Right lung (tissue), 2 donors: ENCODE measurements at regions not wholly inside any gene's neighbourhood (a gene's known extent, or its start where the extent isn't known, plus 50 kb on each side); places are given as distances from the start of the nearest gene placed in this dataset.

Source experiments
- DNase-seq, 2 donors: peaks; one replicate each; pipeline ENCODE4 v3.0.0-alpha.2; 2013

GRCh38 chr2:195408811-195409210 is 248.2 kb upstream of the SLC39A10 start:
- no peak for DNase-seq

GRCh38 chr2:195408196-195408595 is 248.8 kb upstream of the SLC39A10 start:
- DNase-seq = no peak

GRCh38 chr2:195407783-195408182 is 249.2 kb upstream of the SLC39A10 start:
- no peak for DNase-seq

DNA sequence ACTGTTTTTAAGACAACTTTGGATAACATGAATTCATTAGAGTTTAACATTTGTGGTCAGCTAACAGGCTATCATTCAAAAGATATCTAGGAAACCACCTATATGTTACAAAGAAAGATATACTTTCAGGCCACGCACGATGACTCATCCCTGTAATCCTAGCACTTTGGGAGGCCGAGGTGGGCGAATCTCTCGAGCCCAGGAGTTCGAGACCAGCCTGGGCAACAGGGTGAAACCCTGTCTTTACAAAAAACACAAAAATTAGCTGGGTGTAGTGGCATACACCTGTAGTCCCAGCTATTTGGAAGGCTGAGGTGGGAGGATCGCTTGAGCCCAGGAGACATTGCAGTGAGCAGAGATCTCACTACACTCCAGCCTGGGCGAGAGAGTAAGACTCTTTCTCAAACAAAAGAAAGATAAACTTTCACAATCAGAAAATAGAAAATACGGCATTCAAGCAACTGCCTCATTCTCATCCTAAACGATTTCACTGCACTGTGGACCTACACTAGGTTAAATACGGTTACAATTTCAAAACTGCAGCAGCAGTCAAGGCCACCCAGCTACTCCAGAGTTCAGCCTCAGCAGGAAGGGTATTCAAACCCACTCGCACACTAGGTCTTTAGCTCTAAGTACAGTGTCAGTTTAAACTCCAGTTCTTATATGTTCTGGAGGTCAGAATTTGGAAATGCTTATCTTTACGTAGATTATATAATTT is 250.0 kb upstream of the SLC39A10 start:
- DNase-seq = no peak

DNA sequence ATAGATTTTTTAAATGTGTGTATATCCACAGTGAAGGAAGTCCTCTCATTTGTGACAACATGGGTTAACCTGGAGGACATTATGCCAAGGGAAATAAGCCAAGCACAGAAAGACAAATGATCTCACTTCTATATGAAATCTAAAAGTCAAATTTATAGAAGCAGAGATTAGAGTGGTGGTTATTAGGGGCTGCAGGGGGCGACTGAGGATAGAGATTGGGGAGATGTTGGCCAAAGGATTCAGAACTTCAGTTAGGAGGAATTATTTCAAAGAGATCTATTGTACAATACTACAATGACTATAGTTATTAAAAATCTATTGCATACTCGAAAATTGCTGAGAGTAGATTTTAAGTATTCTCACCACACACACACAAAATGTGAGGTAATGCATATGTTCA is 252.4 kb upstream of the SLC39A10 start:
- no peak for DNase-seq

DNA sequence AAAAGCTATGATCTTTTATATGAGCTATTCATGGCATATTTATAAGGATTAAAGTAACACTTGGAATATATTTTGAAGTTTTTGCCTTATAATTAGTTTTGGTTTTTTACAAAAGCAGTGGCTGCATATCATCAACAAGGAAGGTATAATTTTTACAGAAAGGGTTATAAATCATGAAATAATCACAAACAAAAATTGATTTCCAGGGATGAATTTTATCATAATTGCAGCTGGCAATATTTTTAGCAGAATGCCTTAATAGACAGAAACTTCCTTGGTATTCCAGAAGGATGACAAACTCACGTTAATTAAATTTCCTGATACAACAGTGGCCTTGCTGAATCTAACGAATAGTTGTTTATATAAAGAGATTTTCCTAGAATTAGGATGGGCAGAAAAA is 260.5 kb upstream of the SLC39A10 start:
- no peak for DNase-seq

- DNase-seq = no peak
Measured at GRCh38 chr2:195395362-195395761, 261.7 kb upstream of the SLC39A10 start.

DNA sequence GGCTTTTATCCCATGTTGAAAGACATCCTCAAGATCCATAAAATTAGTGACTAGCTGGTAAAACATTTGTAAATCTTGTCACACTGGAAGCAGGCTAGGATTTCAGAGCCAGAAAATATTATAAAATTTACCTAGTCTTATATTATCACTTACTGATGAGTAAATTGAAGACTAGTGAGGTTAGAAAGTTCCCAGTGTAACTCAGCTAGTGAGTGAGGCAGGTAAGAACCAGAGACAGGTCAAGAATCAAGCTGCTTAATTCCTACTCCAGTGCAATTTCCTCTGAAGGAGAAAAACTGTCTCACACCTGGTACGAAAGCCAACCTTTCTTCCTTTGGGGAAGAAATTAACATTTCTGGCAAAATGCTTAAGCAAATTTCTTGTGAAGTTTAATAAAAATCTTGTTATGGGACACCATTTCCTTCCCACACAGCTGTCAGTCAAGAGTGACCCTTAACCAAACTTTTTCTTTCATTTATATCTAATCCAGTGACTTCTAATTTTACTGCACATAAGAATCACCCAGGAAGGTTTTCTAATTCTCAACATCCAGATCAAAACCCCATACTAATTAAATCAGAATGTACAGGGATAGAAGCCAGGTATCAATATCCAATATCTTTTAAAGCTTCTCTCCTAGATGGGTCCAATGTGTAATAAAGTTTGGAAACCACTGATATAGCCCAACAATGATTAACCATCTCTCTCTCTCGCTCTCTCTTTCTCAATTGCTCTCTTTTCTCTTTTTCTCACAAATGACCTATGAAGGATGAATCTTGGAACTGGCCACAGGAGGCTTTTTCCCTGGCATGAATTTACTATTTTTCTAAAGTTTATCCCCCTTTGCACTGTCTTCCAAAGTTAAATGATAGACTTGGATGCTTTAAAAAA is 264.3 kb upstream of the SLC39A10 start:
- DNase-seq = no peak

DNA sequence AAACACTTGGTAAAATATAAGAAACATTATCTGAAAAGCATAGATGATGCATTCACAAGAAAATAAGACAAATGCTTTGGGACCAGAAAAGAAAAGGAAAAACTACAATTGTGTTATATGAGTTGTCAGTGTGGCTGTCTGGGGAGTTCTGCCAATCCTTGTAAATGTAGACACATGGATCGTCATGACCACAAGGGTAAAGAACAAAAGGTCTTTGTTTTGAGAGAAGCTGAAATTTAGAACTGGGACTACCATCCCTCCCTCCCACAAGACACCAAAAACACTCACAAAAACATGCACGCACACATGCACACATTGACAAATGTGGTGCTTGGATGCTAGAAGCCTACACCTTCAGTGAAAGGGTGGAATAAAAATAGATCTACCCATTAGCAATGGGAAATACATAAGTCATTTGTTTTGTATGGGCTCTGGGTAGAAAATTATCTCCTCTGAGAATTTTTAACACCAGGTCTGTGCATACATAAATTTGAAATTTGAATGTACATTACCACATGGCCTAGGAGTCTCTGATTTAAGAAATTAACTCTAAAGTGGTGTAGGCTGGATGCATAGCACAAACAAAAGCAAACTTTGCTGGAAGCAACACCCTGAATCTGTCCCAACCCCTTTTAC is 266.2 kb upstream of the SLC39A10 start:
- no peak for DNase-seq

DNA sequence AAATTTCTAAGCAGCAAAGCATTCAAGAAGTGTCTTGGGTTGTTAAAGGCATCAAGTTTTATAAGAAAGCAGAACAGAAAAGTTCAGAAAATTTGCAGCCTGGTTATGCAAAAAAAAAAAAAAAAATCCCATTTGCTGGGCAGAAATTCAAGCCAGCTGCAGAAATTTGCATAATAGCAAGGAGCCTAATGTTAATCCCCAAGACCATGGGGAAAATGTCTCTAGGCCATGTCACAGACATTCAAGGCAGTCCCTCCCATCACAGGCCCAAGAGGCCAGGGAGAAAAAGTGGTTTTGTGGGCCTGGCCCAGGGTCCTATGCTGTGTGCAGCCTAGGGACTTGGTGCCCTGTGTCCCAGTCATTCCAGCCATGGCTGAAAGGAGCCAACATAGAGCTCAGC is 269.0 kb upstream of the SLC39A10 start:
- DNase-seq = no peak

DNA sequence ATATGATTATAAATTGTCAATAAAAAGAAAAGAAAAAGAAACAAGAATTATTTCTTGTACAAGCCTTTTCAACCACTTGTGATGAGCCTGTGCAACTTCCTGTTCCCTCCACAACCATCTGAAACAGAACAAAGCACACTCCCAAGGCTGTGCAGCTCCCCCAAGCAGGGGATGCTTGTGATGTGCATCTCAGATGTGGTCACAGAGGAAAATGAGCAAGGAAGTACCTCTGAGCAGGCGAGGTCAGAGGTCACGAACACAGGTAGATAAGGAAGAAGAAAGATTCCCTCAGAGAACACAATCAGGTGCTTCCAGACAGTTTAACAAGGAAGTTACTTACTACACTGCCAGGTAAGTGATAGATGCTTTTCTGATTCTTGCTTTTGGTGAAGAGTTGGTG is 274.8 kb upstream of the SLC39A10 start:
- DNase-seq = no peak

DNA sequence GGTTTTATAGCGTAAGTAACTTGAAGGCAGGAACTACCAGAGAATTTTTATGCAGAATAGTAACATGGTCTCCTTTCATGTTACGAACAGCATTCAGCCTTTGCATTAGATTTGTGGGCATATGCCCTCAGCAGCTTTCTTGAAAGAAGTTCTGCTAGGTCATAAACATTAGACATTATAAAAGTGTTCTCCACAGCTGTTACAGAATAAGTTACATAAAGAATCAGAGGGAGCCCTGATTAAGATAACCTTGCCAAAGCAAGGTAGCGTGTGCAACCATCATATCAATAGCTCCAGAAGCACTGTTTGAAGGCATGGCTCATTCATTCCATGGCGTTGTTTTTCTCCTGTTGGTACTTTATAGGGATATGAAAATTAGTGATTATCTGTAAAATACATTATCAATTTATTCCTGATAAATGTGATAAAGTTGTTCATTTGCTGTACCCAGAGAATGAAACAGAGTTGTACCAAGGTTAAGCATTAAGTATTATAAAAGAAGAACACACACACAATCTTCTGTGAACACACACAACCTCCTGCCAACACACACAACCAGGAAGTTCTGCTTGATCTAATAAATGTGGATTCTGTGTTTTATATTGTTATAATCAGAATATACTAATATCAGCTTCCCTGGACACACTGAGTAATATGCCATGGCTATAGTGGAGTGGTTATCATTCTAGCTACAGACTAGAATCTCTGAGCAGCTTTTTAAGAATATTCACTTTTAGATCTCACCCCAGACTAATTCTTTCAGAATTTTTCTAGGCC is 286.7 kb upstream of the SLC39A10 start:
- DNase-seq = no peak

DNA sequence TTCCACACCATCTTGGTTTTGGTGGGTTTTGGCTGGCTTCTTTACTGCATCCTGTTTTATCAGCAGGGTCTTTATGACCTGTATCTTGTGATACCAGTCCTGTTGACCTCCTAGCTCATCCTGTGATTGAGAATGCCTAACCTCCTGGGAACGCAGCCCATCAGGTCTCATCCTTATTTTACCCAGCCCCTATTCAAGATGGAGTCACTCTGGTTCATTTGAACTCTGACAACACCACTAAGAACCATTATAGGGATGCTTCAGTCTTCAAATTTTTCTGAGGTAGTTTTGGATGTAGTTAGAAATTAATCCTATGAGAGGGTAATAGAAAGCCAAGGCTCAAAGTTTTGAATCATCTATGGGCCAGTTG is 287.8 kb upstream of the SLC39A10 start:
- no peak for DNase-seq

DNA sequence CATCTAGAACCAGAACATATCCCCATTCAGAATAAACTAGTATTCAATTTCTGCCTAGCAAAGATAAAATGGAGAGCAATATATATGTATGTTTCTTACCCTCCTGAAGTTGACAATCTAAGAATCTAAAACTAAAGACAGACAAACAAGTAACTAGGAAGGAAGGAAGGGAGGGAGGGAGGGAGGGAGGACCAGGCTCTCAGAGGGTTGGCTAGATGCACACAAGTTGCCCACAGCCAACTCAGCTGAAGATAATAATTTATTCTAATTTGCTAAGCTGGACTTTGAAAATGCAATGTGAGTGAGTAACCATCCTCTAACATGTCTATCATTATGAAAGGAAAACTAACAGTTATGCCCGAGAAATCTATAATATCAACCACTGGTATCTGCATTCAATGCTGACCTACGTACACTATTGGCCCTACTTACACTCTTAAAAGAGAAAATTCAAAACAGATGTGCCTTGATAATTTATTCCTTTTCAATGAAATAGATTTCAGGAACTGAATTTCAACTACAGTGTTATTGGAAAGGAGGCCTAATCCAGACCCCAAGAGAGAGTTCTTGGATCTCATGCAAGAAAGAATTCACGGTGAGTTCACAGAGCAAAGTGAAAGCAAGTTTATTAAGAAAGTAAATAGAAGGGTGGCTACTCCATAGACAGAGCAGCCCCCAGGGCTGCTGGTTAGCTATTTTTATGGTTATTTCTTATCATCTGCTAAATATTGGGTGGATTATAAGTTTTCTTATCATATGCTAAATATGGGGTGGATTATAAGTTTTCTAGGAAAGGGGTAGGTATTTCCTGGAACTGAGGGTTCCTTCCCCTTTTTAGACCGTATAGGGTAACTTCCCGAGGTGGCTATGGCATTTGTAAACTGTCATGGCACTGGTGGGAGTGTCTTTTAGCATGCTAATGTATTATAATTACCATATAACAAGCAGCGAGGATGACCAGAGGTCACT is 288.5 kb upstream of the SLC39A10 start:
- DNase-seq = no peak

DNA sequence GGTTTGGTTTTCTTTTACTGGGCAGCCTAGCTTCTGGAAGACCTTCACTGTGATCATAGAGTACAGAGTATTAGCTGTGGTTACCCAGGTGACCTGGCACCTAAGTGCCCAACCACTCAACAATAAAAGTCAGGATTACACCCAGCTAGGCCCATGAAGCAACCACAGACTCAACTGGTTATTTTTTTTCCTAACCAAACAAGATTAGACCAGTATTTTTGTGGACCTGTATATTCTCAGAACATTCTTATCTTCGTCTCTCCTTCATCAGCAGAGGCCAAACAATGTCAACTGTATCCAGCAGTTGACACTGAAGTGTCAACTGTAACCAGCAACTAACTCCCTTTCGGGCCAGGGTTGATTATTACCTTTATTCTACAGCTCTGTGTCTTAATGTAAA is 289.2 kb upstream of the SLC39A10 start:
- DNase-seq = no peak

DNA sequence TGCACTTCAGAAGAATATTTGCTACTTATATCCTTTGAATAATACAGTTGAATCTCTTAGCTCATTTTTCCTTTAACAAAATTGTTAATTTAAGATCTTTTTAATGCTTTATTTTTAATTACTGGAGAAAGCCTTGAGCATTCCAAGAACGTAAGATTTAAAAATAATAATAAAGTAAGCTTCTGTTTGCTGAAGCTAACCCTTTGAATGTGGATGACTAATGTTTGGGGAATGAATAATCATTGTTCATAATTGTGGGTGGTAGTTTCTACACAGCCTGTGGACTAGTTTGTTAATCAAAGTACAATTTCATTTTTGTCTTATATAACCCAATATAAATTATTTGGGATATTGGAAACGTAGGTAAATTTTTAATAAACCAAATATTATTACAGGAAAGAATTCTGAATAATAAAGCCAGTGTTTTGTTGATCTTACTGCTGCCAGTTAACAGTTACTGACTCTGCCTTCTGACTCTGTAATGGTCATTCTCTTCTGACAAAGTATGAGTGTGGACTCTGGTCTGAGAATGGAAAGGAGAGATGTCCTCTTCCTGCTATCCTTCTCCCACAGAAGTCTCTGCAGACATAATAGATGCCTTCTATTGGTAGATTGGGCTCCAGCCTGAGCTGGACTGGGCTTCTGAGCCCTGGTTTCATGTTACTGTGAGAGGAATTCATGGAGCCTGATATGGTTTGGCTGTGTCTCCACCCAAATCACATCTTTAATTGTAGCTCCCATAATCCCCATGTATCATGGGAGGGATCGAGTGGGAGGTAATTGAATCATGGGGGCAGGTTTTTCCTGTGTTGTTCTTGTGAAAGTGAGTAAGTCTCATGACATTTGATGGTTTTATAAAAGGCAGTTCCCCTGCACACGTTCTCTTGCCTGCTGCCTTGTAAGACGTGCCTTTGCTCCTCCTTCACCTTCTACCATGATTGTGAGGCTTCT is 292.7 kb upstream of the SLC39A10 start:
- no peak for DNase-seq

DNA sequence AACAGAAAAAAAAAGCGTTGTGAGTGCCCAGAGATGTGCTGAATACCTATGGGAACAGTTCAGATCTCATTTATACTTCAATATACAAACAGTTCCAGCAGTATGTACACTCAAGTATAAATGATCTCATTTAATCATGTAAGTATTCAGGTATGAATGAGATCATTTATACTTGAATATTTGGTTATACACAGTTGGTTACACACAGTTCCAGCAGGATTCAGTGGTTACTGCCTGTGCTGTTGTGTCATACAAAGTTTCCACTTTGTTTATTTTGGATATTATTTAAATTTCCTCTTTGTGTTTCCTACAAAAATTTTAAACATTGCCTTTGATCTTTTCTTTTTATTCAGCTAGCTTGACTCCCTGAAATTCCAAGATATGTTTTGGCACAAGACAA is 293.5 kb upstream of the SLC39A10 start:
- DNase-seq = no peak

DNA sequence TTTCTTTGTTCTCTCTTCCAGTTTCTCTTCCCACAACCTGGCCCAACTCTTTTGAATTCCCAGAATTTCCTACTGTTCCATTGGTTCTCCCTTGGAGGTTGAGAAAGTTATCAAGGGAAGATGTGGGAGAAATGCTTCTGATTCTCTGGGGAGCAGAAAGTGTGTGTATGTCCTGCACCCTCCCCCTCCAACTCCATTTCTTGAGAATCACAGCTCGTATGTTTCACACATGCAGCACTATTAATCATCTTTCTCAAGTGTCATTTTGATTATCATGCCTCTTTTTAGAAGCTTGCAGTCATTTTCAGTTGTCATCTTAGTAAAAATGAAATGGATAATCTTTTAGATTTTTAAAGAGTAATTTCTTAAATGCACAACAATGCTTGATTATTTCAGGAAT is 296.8 kb upstream of the SLC39A10 start:
- no peak for DNase-seq

DNA sequence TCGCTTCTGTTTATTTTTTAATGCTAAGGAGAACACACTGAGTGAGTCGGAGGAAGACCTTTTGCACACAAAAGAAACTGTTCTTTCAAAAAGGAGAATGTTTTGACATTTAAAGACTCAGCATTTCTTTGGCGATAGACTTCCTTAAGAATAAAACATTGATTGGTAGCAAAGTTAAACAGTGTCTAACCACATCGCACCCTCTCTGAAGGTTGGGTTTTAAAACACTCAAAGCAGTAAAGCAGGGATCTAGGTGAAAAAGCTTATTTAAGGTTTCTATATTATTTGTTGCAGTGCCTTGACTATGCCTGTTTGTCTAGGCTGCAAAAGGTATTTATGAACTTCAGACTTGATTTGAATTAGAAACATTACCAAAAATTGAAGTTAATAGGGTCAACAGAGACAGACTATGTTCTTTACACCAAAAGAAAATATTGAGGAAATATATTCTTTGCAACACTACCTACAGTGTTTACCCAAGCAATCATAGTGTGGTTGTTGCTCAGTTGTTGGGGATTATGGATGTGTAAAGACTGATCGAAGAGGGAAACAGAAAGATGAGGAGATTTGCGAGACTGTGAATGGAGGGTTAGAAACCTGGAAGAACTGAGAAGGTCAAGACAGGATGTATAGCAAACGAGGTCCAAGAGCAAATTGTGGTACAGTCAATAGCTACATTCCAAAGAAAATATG is 297.8 kb upstream of the SLC39A10 start:
- DNase-seq = no peak
